ENCODE measurements at regions not wholly inside any gene's neighbourhood (a gene's known extent, or its start where the extent isn't known, plus 50 kb on each side); places are given as distances from the start of the nearest gene placed in this dataset.

DNA sequence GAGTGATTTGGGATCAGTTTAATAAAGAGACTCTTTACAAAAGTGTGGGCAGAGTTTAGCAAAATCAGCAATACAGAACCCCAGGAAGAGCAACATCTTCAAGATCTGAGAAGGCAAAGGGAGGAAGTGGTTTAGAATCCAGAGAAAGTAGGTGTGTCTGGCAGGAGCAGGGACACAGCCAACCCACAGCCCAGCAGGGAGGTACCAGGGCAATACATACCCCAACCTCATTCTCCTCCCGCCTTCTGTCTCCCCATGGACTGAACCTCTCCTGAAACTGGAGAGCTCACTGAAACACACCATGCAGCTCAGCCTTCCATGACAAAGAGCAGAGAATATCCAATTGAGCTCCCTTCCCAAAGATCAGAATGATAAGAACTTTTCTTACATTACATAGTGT is 283.4 kb downstream of the PRELID2 start:
- H3K4me3 ChIP-seq: no peak overlapping the region
- WGBS, 4 donors: 83 to 100% (median 95%) methylated on average over 1 of the region's 1 CpG
- no peaks in the 10 kb centered on the region for H3K36me3 ChIP-seq
- no peaks in the 10 kb centered on the region for H3K4me1 ChIP-seq
- intact Hi-C loops (cut with DNase I): no loop called here
- DNase-seq (no peak), ATAC-seq (no peak)
- H3K27me3 ChIP-seq: no peaks in the 10 kb centered on the region
- TF ChIP-seq, protein P1, sequence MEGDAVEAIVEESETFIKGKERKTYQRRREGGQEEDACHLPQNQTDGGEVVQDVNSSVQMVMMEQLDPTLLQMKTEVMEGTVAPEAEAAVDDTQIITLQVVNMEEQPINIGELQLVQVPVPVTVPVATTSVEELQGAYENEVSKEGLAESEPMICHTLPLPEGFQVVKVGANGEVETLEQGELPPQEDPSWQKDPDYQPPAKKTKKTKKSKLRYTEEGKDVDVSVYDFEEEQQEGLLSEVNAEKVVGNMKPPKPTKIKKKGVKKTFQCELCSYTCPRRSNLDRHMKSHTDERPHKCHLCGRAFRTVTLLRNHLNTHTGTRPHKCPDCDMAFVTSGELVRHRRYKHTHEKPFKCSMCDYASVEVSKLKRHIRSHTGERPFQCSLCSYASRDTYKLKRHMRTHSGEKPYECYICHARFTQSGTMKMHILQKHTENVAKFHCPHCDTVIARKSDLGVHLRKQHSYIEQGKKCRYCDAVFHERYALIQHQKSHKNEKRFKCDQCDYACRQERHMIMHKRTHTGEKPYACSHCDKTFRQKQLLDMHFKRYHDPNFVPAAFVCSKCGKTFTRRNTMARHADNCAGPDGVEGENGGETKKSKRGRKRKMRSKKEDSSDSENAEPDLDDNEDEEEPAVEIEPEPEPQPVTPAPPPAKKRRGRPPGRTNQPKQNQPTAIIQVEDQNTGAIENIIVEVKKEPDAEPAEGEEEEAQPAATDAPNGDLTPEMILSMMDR (IDR thresholded peaks at IDR 0.05): no peak
- TF ChIP-seq POLR2A (IDR thresholded peaks at IDR 0.05): no peak
- H3K9me3 ChIP-seq: no peaks in the 10 kb centered on the region
- no peak overlapping the region for H3K27ac ChIP-seq

GRCh38 chr5:145548097-145548496 is 287.0 kb downstream of the PRELID2 start:
- Histone ChIP-seq H3K4me3 (no peak overlapping the region), H3K36me3 (no peaks in the 10 kb centered on the region), H3K27me3 (no peaks in the 10 kb centered on the region), H3K9me3 (no peaks in the 10 kb centered on the region), H3K27ac (no peak overlapping the region), H3K4me1 (no peaks in the 10 kb centered on the region)
- ATAC-seq (no peak), DNase-seq (no peak)
- intact Hi-C loops (cut with DNase I): no loop called here
- TF ChIP-seq, protein P1 (IDR thresholded peaks at IDR 0.05): no peak
- no peak for TF ChIP-seq POLR2A (IDR thresholded peaks at IDR 0.05)

- Histone ChIP-seq H3K4me3 (no peak overlapping the region), H3K9me3 (no peaks in the 10 kb centered on the region), H3K27ac (no peak overlapping the region), H3K27me3 (no peaks in the 10 kb centered on the region), H3K36me3 (no peaks in the 10 kb centered on the region), H3K4me1 (no peaks in the 10 kb centered on the region)
- TF ChIP-seq, protein P1 (IDR thresholded peaks at IDR 0.05): no peak
- TF ChIP-seq POLR2A (IDR thresholded peaks at IDR 0.05): no peak
- intact Hi-C loops (cut with DNase I): no loop called here
- ATAC-seq: no peak
- no peak for DNase-seq
Observed at GRCh38 chr5:145544401-145544800, 290.7 kb downstream of the PRELID2 start.

- DNase-seq (no peak), ATAC-seq (no peak)
- Histone ChIP-seq H3K4me3 (no peak overlapping the region), H3K4me1 (no peaks in the 10 kb centered on the region), H3K27me3 (no peaks in the 10 kb centered on the region), H3K27ac (no peak overlapping the region), H3K36me3 (no peaks in the 10 kb centered on the region), H3K9me3 (no peaks in the 10 kb centered on the region)
- TF ChIP-seq, protein P1 (IDR thresholded peaks at IDR 0.05): no peak
- TF ChIP-seq POLR2A (IDR thresholded peaks at IDR 0.05): no peak
- intact Hi-C loops (cut with DNase I): no loop called here
- WGBS, 4 donors: 88 to 91% (median 89%) methylated on average over 3 of the region's 3 CpGs
Observed at GRCh38 chr5:145543968-145544367, 291.2 kb downstream of the PRELID2 start.

Data from heart left ventricle (tissue), 16 donors.